SU-DHL-6 (cell line): ENCODE measurements at regions not wholly inside any gene's neighbourhood (a gene's known extent, or its start where the extent isn't known, plus 50 kb on each side); places are given as distances from the start of the nearest gene placed in this dataset.

ENCODE experiments used
- CTCF ChIP-seq: fragments of 200-600 bp; sonication (generic); IDR thresholded peaks from one replicate; pipeline ENCODE4 v1.5.1; 2017; ENCODE audit warnings: antibody characterized with exemption, mild to moderate bottlenecking, low read length, moderate library complexity; ENCODE audit not compliant: insufficient read depth, poor library complexity, severe bottlenecking
- EZH2phosphoT487 ChIP-seq: fragments of 200-600 bp; sonication (generic), shearing (Covaris generic); conservative IDR thresholded peaks from 2 replicates; pipeline ENCODE4 v1.6.1; 2018; ENCODE audit warnings: mild to moderate bottlenecking, antibody characterized with exemption, low read length, moderate library complexity, mixed read lengths

GRCh38 chr5:20212701-20213100 lies 224.7 kb upstream of the CDH18 start:
- TF ChIP-seq CTCF (no peak), EZH2phosphoT487 (no peak)
